ENCODE measurements at regions not wholly inside any gene's neighbourhood (a gene's known extent, or its start where the extent isn't known, plus 50 kb on each side); places are given as distances from the start of the nearest gene placed in this dataset.

- DNase-seq (ENCODE audit: low read depth), result no peak
- H3K4me3 ChIP-seq (ENCODE audit: low read length), result no peak overlapping the region
- no peak for TF ChIP-seq CTCF (conservative IDR thresholded peaks at IDR 0.05; ENCODE audit: low read depth, low read length)
Observed at GRCh38 chr15:100806157-100806556, 73.5 kb upstream of the ALDH1A3 start.

GRCh38 chr15:100807028-100807427 lies 72.6 kb upstream of the ALDH1A3 start:
- H3K4me3 ChIP-seq (ENCODE audit: low read length), result no peak overlapping the region
- no peak for DNase-seq (ENCODE audit: low read depth)
- no peak for TF ChIP-seq CTCF (conservative IDR thresholded peaks at IDR 0.05; ENCODE audit: low read depth, low read length)

GRCh38 chr15:100808691-100809090 lies 70.9 kb upstream of the ALDH1A3 start:
- DNase-seq (ENCODE audit: low read depth), result no peak
- no peak for TF ChIP-seq CTCF (conservative IDR thresholded peaks at IDR 0.05; ENCODE audit: low read depth, low read length)
- no peak overlapping the region for H3K4me3 ChIP-seq (ENCODE audit: low read length)

- no peak for DNase-seq (ENCODE audit: low read depth)
- TF ChIP-seq CTCF (conservative IDR thresholded peaks at IDR 0.05; ENCODE audit: low read depth, low read length), result no peak
- no peak overlapping the region for H3K4me3 ChIP-seq (ENCODE audit: low read length)
Observed at GRCh38 chr15:100809151-100809550, 70.5 kb upstream of the ALDH1A3 start.

- no peak for TF ChIP-seq CTCF (conservative IDR thresholded peaks at IDR 0.05; ENCODE audit: low read depth, low read length)
Observed at GRCh38 chr15:100809587-100809986, 70.0 kb upstream of the ALDH1A3 start.

GRCh38 chr15:100810229-100810628 lies 69.4 kb upstream of the ALDH1A3 start:
- H3K4me3 ChIP-seq (ENCODE audit: low read length), result no peak overlapping the region
- TF ChIP-seq CTCF (conservative IDR thresholded peaks at IDR 0.05; ENCODE audit: low read depth, low read length), result no peak
- DNase-seq (ENCODE audit: low read depth), result no peak

More at GRCh38 chr15:100809587-100809986, 70.0 kb upstream of the ALDH1A3 start:
- H3K4me3 ChIP-seq (ENCODE audit: low read length), result no peak overlapping the region
- no peak for DNase-seq (ENCODE audit: low read depth)

GRCh38 chr15:100810831-100811230 lies 68.8 kb upstream of the ALDH1A3 start:
- no peak for TF ChIP-seq CTCF (conservative IDR thresholded peaks at IDR 0.05; ENCODE audit: low read depth, low read length)
- DNase-seq (ENCODE audit: low read depth), result no peak
- no peak overlapping the region for H3K4me3 ChIP-seq (ENCODE audit: low read length)
